GM18951 (cell line): ENCODE measurements at regions not wholly inside any gene's neighbourhood (a gene's known extent, or its start where the extent isn't known, plus 50 kb on each side); places are given as distances from the start of the nearest gene placed in this dataset.

Source experiments
- POLR2A ChIP-seq: IDR thresholded peaks from 4 replicates; pipeline ENCODE4 v1.6.1; 2011; ENCODE audit warnings: mild to moderate bottlenecking; ENCODE audit not compliant: insufficient read length, insufficient read depth; ENCODE audit errors: extremely low read depth
- in situ Hi-C: fragments of 300-500 bp; cut with MboI; formaldehyde crosslinking; loops from one replicate; pipeline ENCODE4 v1.12.0; 2022; ENCODE audit warnings: low sequenced_read_pairs, mixed read lengths, inconsistent platforms; ENCODE audit not compliant: unreplicated experiment

DNA sequence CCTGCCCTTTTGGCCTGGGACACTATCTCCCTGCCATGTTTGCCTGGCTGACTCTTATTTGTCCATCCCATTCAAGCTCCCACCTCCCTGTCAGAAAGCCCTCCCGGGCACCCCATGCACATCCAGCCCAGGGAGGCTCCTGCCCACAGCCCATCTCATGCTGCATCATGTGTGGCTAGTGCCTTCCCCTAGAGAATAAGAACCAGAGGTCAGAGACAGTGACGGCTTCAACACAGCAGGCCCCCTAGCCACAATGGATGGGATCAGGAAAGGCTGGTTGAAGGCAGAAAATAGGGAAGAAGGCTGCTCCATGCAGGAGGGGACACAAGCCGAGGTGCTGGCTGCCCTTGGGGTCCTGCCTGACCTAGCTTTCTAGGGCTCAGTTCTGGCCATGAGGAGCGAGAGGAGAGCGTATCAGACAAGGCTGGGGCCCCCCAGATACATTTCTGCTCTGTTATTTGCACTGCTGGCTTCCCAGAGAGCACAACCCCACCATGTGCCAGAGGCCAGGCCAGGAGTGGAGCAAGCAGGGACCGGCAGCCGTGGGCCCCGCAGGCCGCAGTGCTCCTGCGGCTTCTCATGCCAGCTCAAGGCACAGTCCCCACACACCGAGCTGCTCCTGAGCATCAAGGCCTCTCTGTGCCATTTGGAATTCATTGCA lies 161.1 kb upstream of the ZMIZ1 start:
- in situ Hi-C loops, result no loop called here
- TF ChIP-seq POLR2A, result no peak

DNA sequence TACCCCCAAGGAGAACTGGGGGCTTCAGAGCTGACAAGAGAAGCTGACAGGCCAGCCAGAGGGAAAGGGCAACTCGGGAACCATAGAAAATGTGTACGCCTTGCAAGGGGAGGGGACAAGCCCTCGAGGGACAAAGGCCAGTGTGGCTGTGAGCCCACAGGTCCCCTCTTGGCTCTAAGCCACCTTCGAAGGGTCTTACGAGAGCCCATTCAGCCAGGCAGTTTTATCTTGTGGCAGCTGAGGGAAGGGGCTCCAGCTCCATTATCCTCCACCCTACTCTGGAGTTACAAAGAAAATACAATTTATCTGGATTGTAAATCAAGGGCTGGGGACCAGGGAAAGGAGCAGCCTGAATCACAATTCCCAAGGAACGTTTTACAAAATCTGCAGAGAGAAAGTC lies 159.5 kb upstream of the ZMIZ1 start:
- in situ Hi-C loops, result no loop called here
- no peak for TF ChIP-seq POLR2A

DNA sequence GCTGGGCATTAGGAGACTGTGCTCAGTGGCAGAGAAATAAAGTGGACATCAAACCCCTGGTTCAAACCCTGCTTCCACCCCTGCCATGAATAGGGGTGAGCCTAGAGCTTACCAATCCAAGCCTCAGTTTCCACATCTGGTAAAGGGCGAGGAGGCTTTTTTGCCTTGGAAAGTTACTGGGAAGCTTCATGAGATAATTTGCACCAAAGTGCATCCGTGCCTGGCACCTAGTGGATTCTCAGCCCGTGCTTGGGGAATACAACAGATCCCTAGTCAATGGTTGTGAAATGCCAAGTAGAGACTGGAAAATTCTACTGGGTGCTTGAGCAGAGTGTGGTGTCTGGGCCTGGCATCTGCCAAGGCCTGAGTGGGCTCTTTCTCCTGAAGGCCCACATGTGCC lies 158.7 kb upstream of the ZMIZ1 start:
- no peak for TF ChIP-seq POLR2A
- in situ Hi-C loops, result no loop called here

DNA sequence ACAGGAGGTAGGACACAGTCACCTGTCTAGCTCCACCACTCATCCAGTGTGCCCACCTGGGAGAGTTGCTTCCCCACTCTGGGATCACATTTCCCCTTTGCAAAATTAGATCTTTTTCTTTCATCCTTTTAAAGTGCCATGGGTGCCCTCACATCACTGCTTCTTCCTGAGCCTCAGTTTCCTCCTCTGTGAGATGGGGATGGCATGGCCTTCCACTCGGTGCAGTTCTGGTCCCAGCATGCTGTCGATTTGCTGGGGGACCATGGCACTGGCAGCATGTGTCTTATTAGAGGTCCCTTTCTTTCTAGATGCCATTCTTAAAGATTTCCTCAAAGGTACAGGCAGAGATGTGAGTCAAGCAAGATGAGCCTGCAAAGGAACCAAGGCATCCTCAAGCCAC lies 158.3 kb upstream of the ZMIZ1 start:
- in situ Hi-C loops, result no loop called here
- TF ChIP-seq POLR2A, result no peak

DNA sequence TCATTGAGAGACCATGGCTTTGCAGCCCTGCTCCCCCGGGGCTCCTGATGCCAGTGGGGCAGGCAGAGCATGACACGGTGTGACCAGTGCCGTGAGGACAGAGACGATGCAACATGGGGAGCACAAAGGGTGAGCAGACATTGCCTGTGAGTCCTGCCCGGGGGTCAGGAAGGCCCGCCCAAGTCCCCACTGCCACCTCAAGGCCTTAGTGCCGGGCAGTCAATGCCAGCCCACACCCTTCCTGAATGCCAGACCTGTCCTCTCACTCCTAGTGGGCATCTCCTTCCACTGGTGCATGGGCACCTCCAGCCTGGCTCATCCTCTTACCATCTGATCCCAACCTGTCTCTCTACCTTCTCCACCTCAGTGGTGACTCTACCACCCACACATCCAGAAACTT lies 157.9 kb upstream of the ZMIZ1 start:
- no peak for TF ChIP-seq POLR2A
- in situ Hi-C loops, result no loop called here

DNA sequence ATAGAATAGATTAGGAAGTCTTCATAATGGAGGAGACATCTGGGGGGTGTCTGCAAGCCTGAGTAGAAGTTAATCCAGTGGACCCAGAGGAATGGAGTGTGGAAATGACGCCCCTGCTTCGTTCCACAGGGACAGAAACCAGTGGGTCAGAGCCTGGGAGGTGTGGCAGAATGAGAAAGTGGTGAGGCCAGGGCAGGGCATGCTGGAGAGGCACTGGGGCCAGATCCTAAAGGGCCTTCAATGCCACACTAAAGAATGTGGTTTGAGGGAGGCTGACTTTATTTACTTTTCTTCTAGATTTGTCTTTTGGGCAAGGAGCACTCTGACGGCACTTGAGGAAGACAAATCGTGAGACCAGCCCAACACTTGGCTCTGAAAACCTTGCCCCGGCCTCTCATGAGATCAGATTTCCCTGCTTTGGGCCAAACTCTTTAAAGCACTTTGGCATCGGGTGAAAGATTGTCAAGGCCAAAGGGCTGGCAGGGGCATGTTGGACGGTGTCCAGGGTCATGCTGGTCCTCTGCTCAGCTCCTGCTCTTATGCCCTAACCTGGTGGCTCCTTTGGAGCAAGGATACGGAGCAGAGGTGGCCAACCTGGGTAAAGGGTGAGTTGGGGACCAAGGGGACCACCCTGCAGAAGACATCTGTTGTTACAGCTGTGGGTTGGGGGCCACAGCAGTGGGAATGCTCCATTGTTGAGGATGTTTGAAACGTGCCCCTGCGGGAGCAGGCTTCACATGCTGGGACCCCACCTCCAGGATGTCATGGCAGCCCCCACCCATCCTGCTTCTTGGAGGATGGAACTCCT lies 157.0 kb upstream of the ZMIZ1 start:
- in situ Hi-C loops, result no loop called here
- no peak for TF ChIP-seq POLR2A

DNA sequence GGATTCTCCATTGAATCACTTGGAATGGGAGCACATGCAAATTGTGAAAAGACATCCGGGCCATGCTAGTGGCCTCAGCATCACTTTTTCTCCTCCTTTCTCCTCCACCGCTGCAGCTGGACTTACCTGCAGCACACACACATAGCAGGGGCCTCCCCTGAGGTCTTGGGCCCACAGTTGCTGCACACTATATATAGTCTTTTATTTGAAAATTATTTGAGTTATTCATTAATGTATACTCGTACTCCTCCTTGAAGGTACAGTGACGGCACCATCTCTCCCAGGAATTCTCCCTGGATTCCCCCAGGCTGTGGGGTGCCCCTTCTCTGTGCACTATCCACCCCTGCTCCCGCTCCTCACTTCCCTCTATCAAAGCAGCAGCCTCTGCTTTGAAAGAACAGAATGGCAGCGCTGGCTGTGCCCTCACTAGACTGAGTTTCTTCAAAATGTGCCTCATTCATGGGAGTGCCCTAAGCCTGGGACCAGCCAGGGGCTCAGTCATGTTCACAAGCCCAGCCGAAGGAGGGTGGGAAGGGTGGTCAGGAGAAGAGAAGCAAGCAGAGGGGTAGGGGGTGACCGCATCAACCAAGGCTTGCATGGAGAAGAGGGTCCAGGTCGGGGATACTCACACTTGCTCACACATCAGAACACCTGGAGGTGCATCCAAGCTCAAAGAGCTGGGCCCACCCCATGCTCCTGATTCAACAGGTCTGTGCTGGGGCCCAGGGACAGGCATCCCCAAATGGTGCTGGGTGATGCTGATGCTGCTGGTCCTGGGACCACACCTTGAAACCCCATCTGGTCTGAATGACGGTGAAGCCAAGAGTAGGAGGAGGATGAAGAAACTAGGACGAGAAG lies 156.2 kb upstream of the ZMIZ1 start:
- no peak for TF ChIP-seq POLR2A
- in situ Hi-C loops, result no loop called here

DNA sequence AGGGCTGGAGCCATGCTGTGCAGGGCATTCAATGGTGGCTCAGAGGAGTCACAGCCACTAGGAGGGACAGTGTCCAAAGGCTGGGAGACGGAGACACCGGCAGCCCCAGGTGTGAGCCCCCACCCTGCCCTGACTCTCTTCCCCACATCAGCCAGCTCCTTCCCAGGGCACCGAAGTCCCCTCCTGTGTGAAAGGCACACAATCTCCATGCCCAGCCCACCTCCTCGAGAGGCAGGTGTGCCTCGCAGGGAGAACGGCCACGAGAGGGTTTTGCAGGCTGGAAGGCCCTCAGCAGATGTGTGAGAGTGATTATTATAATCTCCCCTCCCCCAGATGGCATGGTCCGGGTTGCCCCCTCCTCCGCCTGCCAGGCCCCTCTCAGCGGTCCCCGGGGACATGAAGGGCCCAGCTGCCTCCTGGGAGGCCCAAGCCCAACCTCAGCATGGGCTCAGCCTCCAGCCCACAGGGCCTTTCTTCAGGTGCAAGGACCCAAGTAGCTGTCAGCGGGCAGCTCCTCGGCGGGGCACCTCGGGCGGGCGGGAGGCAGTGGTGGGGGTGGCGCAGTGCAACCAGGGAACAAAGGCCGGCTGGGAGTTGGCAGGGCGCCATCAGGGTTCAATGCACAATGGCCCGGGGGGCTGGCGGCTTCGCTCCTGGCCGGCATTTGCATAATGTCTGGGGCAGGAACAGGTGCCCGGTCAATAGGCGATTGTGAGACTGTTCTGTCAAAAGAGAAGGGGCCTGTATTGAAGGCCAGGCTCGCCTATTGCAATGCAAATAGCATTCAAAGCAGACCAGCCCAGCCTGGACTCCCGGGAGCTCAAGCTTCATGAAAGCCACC lies 155.3 kb upstream of the ZMIZ1 start:
- in situ Hi-C loops, result no loop called here
- no peak for TF ChIP-seq POLR2A

DNA sequence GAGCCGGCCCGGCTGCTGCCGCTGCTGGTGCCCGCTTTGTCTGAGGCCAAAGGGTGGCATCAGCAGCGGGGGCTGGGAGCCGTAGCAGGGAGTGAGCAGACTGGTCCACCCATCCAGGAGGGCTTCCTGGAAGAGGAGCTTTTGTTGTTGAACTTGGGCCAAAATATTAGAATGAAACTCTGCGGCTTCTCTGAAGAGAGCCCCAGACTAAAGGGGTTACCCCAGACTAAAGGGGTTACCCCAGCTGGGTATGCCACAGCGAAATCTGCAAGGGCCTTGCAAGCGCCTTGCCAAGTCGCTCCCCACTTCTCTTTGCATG lies 154.7 kb upstream of the ZMIZ1 start:
- no peak for TF ChIP-seq POLR2A
- in situ Hi-C loops, result no loop called here

DNA sequence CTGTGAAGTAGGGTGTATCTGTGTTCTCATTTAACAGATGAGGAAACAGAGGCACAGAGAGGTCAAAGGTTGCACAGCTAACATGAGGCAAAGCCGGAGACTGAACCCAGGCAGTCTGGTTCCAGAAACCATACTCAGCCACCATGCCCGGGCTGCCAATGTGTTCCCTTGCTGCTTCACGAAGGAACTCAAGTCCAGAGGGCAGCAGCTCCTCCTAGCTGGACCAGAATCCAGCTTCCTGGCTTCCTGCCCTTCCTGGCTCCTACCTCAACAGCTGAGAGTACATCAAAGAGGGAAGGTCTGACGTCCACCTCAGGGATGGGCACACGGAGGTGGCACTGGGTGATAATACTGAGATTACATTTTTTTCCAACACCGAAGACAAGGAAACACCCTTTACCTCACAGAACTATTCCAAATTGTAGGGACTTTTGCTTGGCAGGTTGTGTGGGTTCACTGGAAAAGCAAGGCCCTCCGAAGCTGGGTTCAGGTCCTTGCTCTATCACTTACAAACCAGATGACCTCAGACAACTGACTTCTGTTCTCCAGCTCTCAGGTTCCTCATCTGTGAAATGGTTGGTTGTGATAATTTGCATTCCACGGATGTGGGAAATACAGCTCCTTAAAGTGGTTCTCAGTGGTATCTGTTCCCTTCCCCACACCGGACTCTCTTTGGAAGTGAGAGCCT lies 154.1 kb upstream of the ZMIZ1 start:
- in situ Hi-C loops, result no loop called here

DNA sequence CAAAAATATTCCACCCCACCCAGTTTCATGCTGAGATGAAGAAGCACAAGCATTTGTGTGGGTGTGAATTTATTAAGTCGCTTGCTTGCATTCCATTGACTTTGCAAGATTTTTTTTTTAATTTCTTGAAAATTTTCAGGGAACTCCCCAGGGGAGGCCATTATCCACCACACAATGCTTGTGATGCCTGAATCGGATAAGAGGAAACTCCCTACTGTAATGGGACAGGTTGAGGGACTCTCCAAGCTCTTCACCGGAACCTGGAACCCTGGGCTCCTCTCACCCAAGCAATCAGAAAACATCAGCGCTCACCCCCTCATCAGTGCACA lies 153.6 kb upstream of the ZMIZ1 start:
- TF ChIP-seq POLR2A, result no peak
- in situ Hi-C loops, result no loop called here

More for the DNA sequence above, 154.1 kb upstream of the ZMIZ1 start:
- no peak for TF ChIP-seq POLR2A

DNA sequence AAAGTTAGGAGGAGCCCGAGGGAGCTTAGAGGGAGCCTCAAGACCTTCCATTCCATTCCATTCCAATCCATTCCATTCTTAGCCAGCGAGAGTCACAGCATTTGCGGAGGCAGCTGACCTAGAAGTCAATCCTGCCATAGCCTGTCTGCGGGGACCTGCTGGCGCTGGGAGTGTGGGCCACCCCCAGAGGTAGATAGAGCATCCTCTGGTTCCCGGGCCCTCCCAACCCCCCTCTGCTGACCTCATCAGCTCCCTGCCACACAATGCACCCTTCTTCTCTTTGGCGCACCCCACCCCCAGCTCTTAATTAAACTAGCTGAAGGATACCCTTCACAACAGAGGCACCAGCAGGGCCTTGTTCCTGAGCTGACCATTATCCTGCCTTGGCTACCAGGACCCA lies 152.5 kb upstream of the ZMIZ1 start:
- in situ Hi-C loops, result no loop called here

More for the DNA sequence above, 152.5 kb upstream of the ZMIZ1 start:
- TF ChIP-seq POLR2A, result no peak
